SH-SY5Y (cell line): ENCODE measurements at regions not wholly inside any gene's neighbourhood (a gene's known extent, or its start where the extent isn't known, plus 50 kb on each side); places are given as distances from the start of the nearest gene placed in this dataset.

Experiments
- GATA2 ChIP-seq: IDR thresholded peaks from 2 replicates; pipeline ENCODE4 v1.6.1; 2011; ENCODE audit warnings: mild to moderate bottlenecking, low read depth, low read length
- GATA3 ChIP-seq: IDR thresholded peaks from 2 replicates; pipeline ENCODE4 v1.6.1; 2011; ENCODE audit warnings: low read depth, mild to moderate bottlenecking, low read length, moderate library complexity

- TF ChIP-seq GATA2 (no peak), GATA3 (no peak)
These were observed 124.9 kb upstream of the HDAC9 start for GRCh38 chr7:18370633-18371032.
